RWPE2 (cell line): ENCODE measurements at regions not wholly inside any gene's neighbourhood (a gene's known extent, or its start where the extent isn't known, plus 50 kb on each side); places are given as distances from the start of the nearest gene placed in this dataset.
A peak's percentile ranks its signal among the peaks of the same experiment; 100 is the strongest.
"Not testable (repeated sequence)": the region's sequence is repeated elsewhere in the genome, so short reads cannot be mapped to it uniquely, and the experiment has no call there.

Source experiments
- ATAC-seq: fragments of 200-7000 bp; cut with Tn5 transposase; 3 replicates; pipeline ENCODE4 v1.9.1; 2021; ENCODE audit warnings: low read depth
- DNase-seq: peaks from one replicate; pipeline ENCODE4 v3.0.0-alpha.2; 2020; ENCODE audit warnings: low spot score
- H3K27ac ChIP-seq: fragments of 450-650 bp; 2 replicates; pipeline ENCODE4 v1.5.1; 2017; ENCODE audit warnings: mild to moderate bottlenecking; ENCODE audit not compliant: poor library complexity, severe bottlenecking
- H3K27me3 ChIP-seq: fragments of 250-450 bp; sonication (Bioruptor Pico); 2 replicates; pipeline ENCODE4 v1.5.1; 2021; ENCODE audit warnings: mild to moderate bottlenecking, moderate library complexity; ENCODE audit not compliant: insufficient read depth, poor library complexity, severe bottlenecking
- H3K36me3 ChIP-seq: fragments of 250-450 bp; sonication (Bioruptor Pico); 2 replicates; pipeline ENCODE4 v1.5.1; 2020; ENCODE audit warnings: low read depth, mild to moderate bottlenecking, moderate library complexity
- H3K4me1 ChIP-seq: fragments of 250-450 bp; sonication (Bioruptor Pico); 2 replicates; pipeline ENCODE4 v1.5.1; 2021; ENCODE audit warnings: mild to moderate bottlenecking, moderate library complexity; ENCODE audit not compliant: insufficient read depth, poor library complexity, severe bottlenecking
- H3K4me3 ChIP-seq: fragments of 250-450 bp; sonication (Bioruptor Pico); 2 replicates; pipeline ENCODE4 v1.5.1; 2021; ENCODE audit warnings: mild to moderate bottlenecking, moderate library complexity; ENCODE audit not compliant: severe bottlenecking
- H3K9me3 ChIP-seq: fragments of 250-450 bp; sonication (Bioruptor Pico); 2 replicates; pipeline ENCODE4 v1.5.1; 2021; ENCODE audit warnings: mild to moderate bottlenecking, moderate library complexity; ENCODE audit not compliant: severe bottlenecking
- CTCF ChIP-seq: fragments of 450-650 bp; IDR thresholded peaks from one replicate; pipeline ENCODE4 v1.5.1; 2017; ENCODE audit warnings: mild to moderate bottlenecking, moderate library complexity; ENCODE audit not compliant: poor library complexity, severe bottlenecking

GRCh38 chr10:38354410-38354809, 260.3 kb downstream of the ZNF37A start:
- not testable (repeated sequence) for H3K27me3 ChIP-seq, H3K9me3 ChIP-seq, H3K4me3 ChIP-seq, H3K27ac ChIP-seq, DNase-seq, H3K4me1 ChIP-seq, ATAC-seq, H3K36me3 ChIP-seq

- Histone ChIP-seq H3K36me3 (peaks cover 14% of the 10 kb centered on the region), H3K4me3 (peak overlapping the region; percentile 64), H3K27ac (peak overlapping the region; percentile 58)
- peak; percentile 76 for DNase-seq
- not testable (repeated sequence) for H3K4me1 ChIP-seq, H3K9me3 ChIP-seq, H3K27me3 ChIP-seq
- ATAC-seq = peak; percentile 99
These were observed 261.9 kb downstream of the ZNF37A start for GRCh38 chr10:38355911-38356526.

DNA sequence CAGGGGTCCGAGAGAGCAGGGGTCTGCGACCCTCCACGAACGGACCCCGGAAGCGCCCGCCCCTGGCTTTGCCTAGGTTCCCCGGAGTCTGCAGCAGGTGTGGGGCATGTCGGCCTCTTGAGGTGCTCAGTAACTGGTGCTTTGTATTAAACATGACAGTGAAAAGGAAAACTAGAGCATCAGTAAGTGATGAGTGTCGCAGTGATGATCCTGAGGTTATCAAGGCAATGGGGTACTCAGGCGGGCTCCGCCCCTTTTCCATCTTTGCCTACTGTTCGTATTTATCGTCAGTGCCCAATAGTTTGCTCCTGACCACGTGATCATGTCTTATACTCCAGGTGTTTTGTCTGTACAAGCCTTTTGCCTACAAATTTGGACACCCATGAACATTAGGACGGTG, 262.4 kb downstream of the ZNF37A start:
- H3K9me3 ChIP-seq, H3K4me1 ChIP-seq, DNase-seq, H3K27me3 ChIP-seq: not testable (repeated sequence)
- peak; percentile 66 for ATAC-seq
- Histone ChIP-seq H3K27ac (peak overlapping the region; percentile 58), H3K36me3 (peaks cover 18% of the 10 kb centered on the region), H3K4me3 (peak overlapping the region; percentile 64)

GRCh38 chr10:38362514-38362913, 268.4 kb downstream of the ZNF37A start:
- not testable (repeated sequence) for H3K27ac ChIP-seq, H3K27me3 ChIP-seq, H3K4me3 ChIP-seq, H3K4me1 ChIP-seq, ATAC-seq, H3K9me3 ChIP-seq, DNase-seq
- peaks cover 54% of the 10 kb centered on the region for H3K36me3 ChIP-seq

- ATAC-seq, H3K27ac ChIP-seq, DNase-seq, H3K27me3 ChIP-seq, H3K4me1 ChIP-seq, H3K4me3 ChIP-seq, H3K9me3 ChIP-seq: not testable (repeated sequence)
- peaks cover 59% of the 10 kb centered on the region for H3K36me3 ChIP-seq
These were observed 269.9 kb downstream of the ZNF37A start for GRCh38 chr10:38364073-38364472.

- not testable (repeated sequence) for H3K4me3 ChIP-seq, DNase-seq, H3K9me3 ChIP-seq, H3K4me1 ChIP-seq, H3K27me3 ChIP-seq, H3K27ac ChIP-seq
- peaks cover 63% of the 10 kb centered on the region for H3K36me3 ChIP-seq
- peak; percentile 45 for TF ChIP-seq CTCF
- peak; percentile 49; the same call in 2 of the 3 replicates for ATAC-seq
These were observed 271.8 kb downstream of the ZNF37A start for GRCh38 chr10:38365917-38366316.

DNA sequence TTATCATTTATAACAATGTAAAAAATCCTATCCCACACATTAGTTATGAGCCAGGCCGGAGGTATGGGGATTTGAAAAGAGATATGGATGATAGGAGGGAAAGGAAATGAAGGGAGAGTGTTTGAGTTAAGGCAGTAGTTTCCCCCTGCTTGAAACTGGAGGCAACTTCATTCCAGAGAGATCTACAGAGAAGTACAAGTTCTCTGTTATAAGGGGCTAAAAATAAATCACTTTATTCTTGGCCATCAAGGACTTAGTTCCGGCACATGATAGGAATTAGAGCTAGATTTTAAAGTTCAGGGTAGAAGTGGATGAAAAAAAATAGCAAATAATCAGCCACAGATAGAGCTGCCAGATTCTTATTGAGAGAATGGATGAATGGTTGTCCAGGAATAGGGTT, 289.7 kb downstream of the ZNF37A start:
- H3K27ac ChIP-seq, ATAC-seq, H3K27me3 ChIP-seq, H3K9me3 ChIP-seq, H3K36me3 ChIP-seq, DNase-seq, H3K4me3 ChIP-seq, H3K4me1 ChIP-seq: not testable (repeated sequence)

DNA sequence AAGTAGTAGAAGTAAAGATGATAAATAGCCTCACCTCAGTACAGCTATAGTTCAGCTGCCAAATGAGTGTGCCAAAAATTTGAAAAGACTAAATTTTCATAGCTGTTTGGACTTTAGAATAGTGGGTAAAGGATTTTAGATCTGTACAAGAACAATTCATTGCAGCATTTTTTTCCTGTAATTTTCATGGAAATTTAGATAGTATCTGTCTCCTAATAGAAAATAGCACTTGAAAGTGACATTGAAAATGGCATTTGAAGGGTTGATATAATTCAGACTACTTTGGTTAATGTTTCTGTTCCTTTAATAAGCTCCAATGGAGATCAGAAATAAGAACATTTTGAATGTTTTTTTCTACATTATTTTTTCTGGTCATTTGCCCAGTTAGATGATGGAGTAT, 292.7 kb downstream of the ZNF37A start:
- not testable (repeated sequence) for H3K27me3 ChIP-seq, H3K36me3 ChIP-seq, ATAC-seq, H3K27ac ChIP-seq, DNase-seq, H3K9me3 ChIP-seq, H3K4me1 ChIP-seq, H3K4me3 ChIP-seq
